ENCODE measurements at regions not wholly inside any gene's neighbourhood (a gene's known extent, or its start where the extent isn't known, plus 50 kb on each side); places are given as distances from the start of the nearest gene placed in this dataset.

- no peak overlapping the region for H3K4me3 Mint-ChIP-seq
- H3K4me1 Mint-ChIP-seq: peaks cover 6 to 11% of the 10 kb centered on the region in 2 donors
- no peak overlapping the region for H3K27ac Mint-ChIP-seq
- peaks cover 0 to 8% of the 10 kb centered on the region in 2 donors for H3K36me3 Mint-ChIP-seq
- peaks cover 0 to 8% of the 10 kb centered on the region in 2 donors for H3K27me3 Mint-ChIP-seq
- DNase-seq (no peak), ATAC-seq (replicated peaks) (no peak)
- no peaks in the 10 kb centered on the region for H3K9me3 Mint-ChIP-seq
Observed at GRCh38 chr5:159438092-159438491, 107.8 kb upstream of the IL12B start.

- Mint-ChIP-seq H3K27me3 (peaks cover 0 to 2% of the 10 kb centered on the region in 2 donors), H3K36me3 (peaks cover 0 to 8% of the 10 kb centered on the region in 2 donors), H3K4me3 (no peak overlapping the region), H3K9me3 (no peaks in the 10 kb centered on the region), H3K27ac (no peak overlapping the region), H3K4me1 (peaks cover 6 to 11% of the 10 kb centered on the region in 2 donors)
- ATAC-seq (replicated peaks) (no peak), DNase-seq (no peak)
Observed at GRCh38 chr5:159439002-159439401, 108.7 kb upstream of the IL12B start.

GRCh38 chr5:159440235-159440634 lies 109.9 kb upstream of the IL12B start:
- DNase-seq (no peak), ATAC-seq (replicated peaks) (peak; percentile 70 to 78)
- Mint-ChIP-seq H3K4me1 (peaks cover 6 to 11% of the 10 kb centered on the region in 2 donors), H3K27me3 (no peaks in the 10 kb centered on the region), H3K9me3 (no peaks in the 10 kb centered on the region), H3K27ac (peak overlapping the region; percentile 0), H3K36me3 (peaks cover 0 to 8% of the 10 kb centered on the region in 2 donors), H3K4me3 (no peak overlapping the region)

GRCh38 chr5:159440968-159441367 lies 110.7 kb upstream of the IL12B start:
- DNase-seq (no peak), ATAC-seq (replicated peaks) (no peak)
- no peaks in the 10 kb centered on the region for H3K27me3 Mint-ChIP-seq
- no peaks in the 10 kb centered on the region for H3K9me3 Mint-ChIP-seq
- no peak overlapping the region for H3K4me3 Mint-ChIP-seq
- peaks cover 0 to 8% of the 10 kb centered on the region in 2 donors for H3K36me3 Mint-ChIP-seq
- peaks cover 6 to 11% of the 10 kb centered on the region in 2 donors for H3K4me1 Mint-ChIP-seq
- no peak overlapping the region for H3K27ac Mint-ChIP-seq

- DNase-seq: no peak
Observed at GRCh38 chr5:159441441-159441840, 111.2 kb upstream of the IL12B start.

GRCh38 chr5:159442206-159442850 lies 112.0 kb upstream of the IL12B start:
- DNase-seq (no peak), ATAC-seq (replicated peaks) (no peak)
- peaks cover 0 to 5% of the 10 kb centered on the region in 2 donors for H3K27me3 Mint-ChIP-seq
- H3K4me3 Mint-ChIP-seq: no peak overlapping the region
- H3K4me1 Mint-ChIP-seq: peaks cover 6 to 11% of the 10 kb centered on the region in 2 donors
- no peaks in the 10 kb centered on the region for H3K9me3 Mint-ChIP-seq
- H3K27ac Mint-ChIP-seq: no peak overlapping the region
- H3K36me3 Mint-ChIP-seq: peaks cover 0 to 8% of the 10 kb centered on the region in 2 donors

More at GRCh38 chr5:159441441-159441840, 111.2 kb upstream of the IL12B start:
- Mint-ChIP-seq H3K36me3 (peaks cover 0 to 8% of the 10 kb centered on the region in 2 donors), H3K4me3 (no peak overlapping the region), H3K4me1 (peaks cover 6 to 11% of the 10 kb centered on the region in 2 donors), H3K9me3 (no peaks in the 10 kb centered on the region), H3K27me3 (no peaks in the 10 kb centered on the region), H3K27ac (no peak overlapping the region)
- peak in 1 of 2 donors; percentile 49 for ATAC-seq (replicated peaks)

GRCh38 chr5:159444441-159445082 lies 114.3 kb upstream of the IL12B start:
- H3K27ac Mint-ChIP-seq: no peak overlapping the region
- H3K36me3 Mint-ChIP-seq: no peaks in the 10 kb centered on the region
- no peaks in the 10 kb centered on the region for H3K9me3 Mint-ChIP-seq
- peaks cover 6 to 15% of the 10 kb centered on the region in 2 donors for H3K27me3 Mint-ChIP-seq
- DNase-seq (no peak), ATAC-seq (replicated peaks) (peak; percentile 51 to 67)
- no peak overlapping the region for H3K4me3 Mint-ChIP-seq
- peaks cover 6% of the 10 kb centered on the region in 2 donors for H3K4me1 Mint-ChIP-seq

- H3K4me1 Mint-ChIP-seq: no peaks in the 10 kb centered on the region
- no peak overlapping the region for H3K27ac Mint-ChIP-seq
- H3K36me3 Mint-ChIP-seq: no peaks in the 10 kb centered on the region
- DNase-seq (no peak), ATAC-seq (replicated peaks) (no peak)
- no peak overlapping the region for H3K4me3 Mint-ChIP-seq
- H3K9me3 Mint-ChIP-seq: no peaks in the 10 kb centered on the region
- H3K27me3 Mint-ChIP-seq: peaks cover 6 to 18% of the 10 kb centered on the region in 2 donors
Observed at GRCh38 chr5:159447116-159447515, 116.8 kb upstream of the IL12B start.

- H3K27me3 Mint-ChIP-seq: peaks cover 6 to 18% of the 10 kb centered on the region in 2 donors
- ATAC-seq (replicated peaks): no peak
- H3K27ac Mint-ChIP-seq: no peak overlapping the region
Observed at GRCh38 chr5:159448841-159449407, 118.6 kb upstream of the IL12B start.

GRCh38 chr5:159449925-159450324 lies 119.6 kb upstream of the IL12B start:
- no peak for ATAC-seq (replicated peaks)

More at GRCh38 chr5:159448841-159449407, 118.6 kb upstream of the IL12B start:
- H3K4me1 Mint-ChIP-seq: peaks cover 4 to 9% of the 10 kb centered on the region in 2 donors
- H3K9me3 Mint-ChIP-seq: no peaks in the 10 kb centered on the region
- no peaks in the 10 kb centered on the region for H3K36me3 Mint-ChIP-seq
- no peak overlapping the region for H3K4me3 Mint-ChIP-seq
- DNase-seq: no peak

GRCh38 chr5:159450417-159450816 lies 120.1 kb upstream of the IL12B start:
- H3K27ac Mint-ChIP-seq: no peak overlapping the region
- no peak overlapping the region for H3K4me3 Mint-ChIP-seq
- no peaks in the 10 kb centered on the region for H3K36me3 Mint-ChIP-seq
- DNase-seq (no peak), ATAC-seq (replicated peaks) (no peak)
- H3K4me1 Mint-ChIP-seq: peaks cover 4 to 9% of the 10 kb centered on the region in 2 donors
- H3K9me3 Mint-ChIP-seq: no peaks in the 10 kb centered on the region
- peaks cover 6 to 27% of the 10 kb centered on the region in 2 donors for H3K27me3 Mint-ChIP-seq

More at GRCh38 chr5:159449925-159450324, 119.6 kb upstream of the IL12B start:
- DNase-seq: no peak
- H3K9me3 Mint-ChIP-seq: no peaks in the 10 kb centered on the region
- no peak overlapping the region for H3K27ac Mint-ChIP-seq
- H3K4me3 Mint-ChIP-seq: no peak overlapping the region
- no peaks in the 10 kb centered on the region for H3K36me3 Mint-ChIP-seq
- peaks cover 6 to 26% of the 10 kb centered on the region in 2 donors for H3K27me3 Mint-ChIP-seq
- H3K4me1 Mint-ChIP-seq: peaks cover 4 to 9% of the 10 kb centered on the region in 2 donors

GRCh38 chr5:159451197-159452052 lies 121.1 kb upstream of the IL12B start:
- no peak overlapping the region for H3K27ac Mint-ChIP-seq
- no peaks in the 10 kb centered on the region for H3K9me3 Mint-ChIP-seq
- H3K36me3 Mint-ChIP-seq: no peaks in the 10 kb centered on the region
- peaks cover 15 to 19% of the 10 kb centered on the region in 2 donors for H3K4me1 Mint-ChIP-seq
- ATAC-seq (replicated peaks): no peak
- no peak for DNase-seq
- H3K4me3 Mint-ChIP-seq: no peak overlapping the region
- H3K27me3 Mint-ChIP-seq: peaks cover 6 to 27% of the 10 kb centered on the region in 2 donors

GRCh38 chr5:159452480-159453167 lies 122.3 kb upstream of the IL12B start:
- no peaks in the 10 kb centered on the region for H3K9me3 Mint-ChIP-seq
- H3K27ac Mint-ChIP-seq: no peak overlapping the region
- H3K27me3 Mint-ChIP-seq: peaks cover 6 to 20% of the 10 kb centered on the region in 2 donors
- ATAC-seq (replicated peaks) (no peak), DNase-seq (no peak)
- H3K36me3 Mint-ChIP-seq: no peaks in the 10 kb centered on the region
- no peak overlapping the region for H3K4me3 Mint-ChIP-seq
- H3K4me1 Mint-ChIP-seq: peaks cover 24 to 27% of the 10 kb centered on the region in 2 donors
